ENCODE measurements at regions not wholly inside any gene's neighbourhood (a gene's known extent, or its start where the extent isn't known, plus 50 kb on each side); places are given as distances from the start of the nearest gene placed in this dataset.

DNA sequence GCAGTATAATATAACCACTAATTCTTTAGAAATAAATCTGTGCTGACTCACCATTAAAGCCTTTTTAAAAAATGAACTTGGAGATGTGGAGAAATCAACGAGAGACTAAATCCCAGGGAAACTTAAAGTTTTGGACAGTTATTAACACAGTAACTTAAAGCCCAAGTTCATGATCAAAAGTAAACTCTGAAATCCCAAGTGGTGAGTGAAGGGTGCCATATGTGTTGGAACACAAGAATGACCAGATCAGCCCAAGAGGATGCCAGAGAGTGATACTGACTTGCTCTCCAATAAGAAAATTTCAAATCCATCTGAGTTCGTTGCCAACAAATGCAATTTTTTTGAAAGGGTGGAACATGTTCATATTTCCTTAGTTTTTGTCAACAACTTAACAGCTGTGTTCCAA lies 838.1 kb upstream of the ACVR2A start:
- TF ChIP-seq POLR2A (IDR thresholded peaks at IDR 0.05) = no peak
- TF ChIP-seq, protein P1, sequence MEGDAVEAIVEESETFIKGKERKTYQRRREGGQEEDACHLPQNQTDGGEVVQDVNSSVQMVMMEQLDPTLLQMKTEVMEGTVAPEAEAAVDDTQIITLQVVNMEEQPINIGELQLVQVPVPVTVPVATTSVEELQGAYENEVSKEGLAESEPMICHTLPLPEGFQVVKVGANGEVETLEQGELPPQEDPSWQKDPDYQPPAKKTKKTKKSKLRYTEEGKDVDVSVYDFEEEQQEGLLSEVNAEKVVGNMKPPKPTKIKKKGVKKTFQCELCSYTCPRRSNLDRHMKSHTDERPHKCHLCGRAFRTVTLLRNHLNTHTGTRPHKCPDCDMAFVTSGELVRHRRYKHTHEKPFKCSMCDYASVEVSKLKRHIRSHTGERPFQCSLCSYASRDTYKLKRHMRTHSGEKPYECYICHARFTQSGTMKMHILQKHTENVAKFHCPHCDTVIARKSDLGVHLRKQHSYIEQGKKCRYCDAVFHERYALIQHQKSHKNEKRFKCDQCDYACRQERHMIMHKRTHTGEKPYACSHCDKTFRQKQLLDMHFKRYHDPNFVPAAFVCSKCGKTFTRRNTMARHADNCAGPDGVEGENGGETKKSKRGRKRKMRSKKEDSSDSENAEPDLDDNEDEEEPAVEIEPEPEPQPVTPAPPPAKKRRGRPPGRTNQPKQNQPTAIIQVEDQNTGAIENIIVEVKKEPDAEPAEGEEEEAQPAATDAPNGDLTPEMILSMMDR (IDR thresholded peaks at IDR 0.05) = no peak

Data from Peyer's patch (tissue), 4 donors.